ENCODE measurements at regions not wholly inside any gene's neighbourhood (a gene's known extent, or its start where the extent isn't known, plus 50 kb on each side); places are given as distances from the start of the nearest gene placed in this dataset.

- DNase-seq (no peak), ATAC-seq (ENCODE audit: low read depth) (no peak)
- no peak overlapping the region for H3K14ac ChIP-seq (replicated peaks; ENCODE audit: low read depth, low read length)
- H2AFZ ChIP-seq (replicated peaks; ENCODE audit: low read length, poor library complexity) = no peak overlapping the region
- TF ChIP-seq POLR2A (IDR thresholded peaks at IDR 0.05; ENCODE audit: low read depth, low read length) (no peak), FOS (IDR thresholded peaks at IDR 0.05; ENCODE audit: low read depth, low read length) (no peak), BHLHE40 (IDR thresholded peaks at IDR 0.05; ENCODE audit: low read depth, low read length) (no peak), RAD21 (IDR thresholded peaks at IDR 0.05; ENCODE audit: low read length) (no peak), NFE2L2 (IDR thresholded peaks at IDR 0.05; ENCODE audit: low read depth, low read length) (no peak), MAFK (IDR thresholded peaks at IDR 0.05; ENCODE audit: low read depth, low read length) (no peak), CTCF (conservative IDR thresholded peaks at IDR 0.05; ENCODE audit: low read depth, low read length) (no peak), SMC3 (IDR thresholded peaks at IDR 0.05; ENCODE audit: low read depth, low read length) (no peak), MXI1 (IDR thresholded peaks at IDR 0.05; ENCODE audit: borderline replicate concordance, low read depth, low read length) (no peak), RFX5 (IDR thresholded peaks at IDR 0.05; ENCODE audit: low read depth, low read length) (no peak), CHD1 (IDR thresholded peaks at IDR 0.05; ENCODE audit: low read depth, low read length) (no peak), RCOR1 (IDR thresholded peaks at IDR 0.05; ENCODE audit: insufficient replicate concordance, low read length) (no peak), CEBPB (IDR thresholded peaks at IDR 0.05; ENCODE audit: low read depth, low read length) (no peak)
- TF ChIP-seq, protein P1, sequence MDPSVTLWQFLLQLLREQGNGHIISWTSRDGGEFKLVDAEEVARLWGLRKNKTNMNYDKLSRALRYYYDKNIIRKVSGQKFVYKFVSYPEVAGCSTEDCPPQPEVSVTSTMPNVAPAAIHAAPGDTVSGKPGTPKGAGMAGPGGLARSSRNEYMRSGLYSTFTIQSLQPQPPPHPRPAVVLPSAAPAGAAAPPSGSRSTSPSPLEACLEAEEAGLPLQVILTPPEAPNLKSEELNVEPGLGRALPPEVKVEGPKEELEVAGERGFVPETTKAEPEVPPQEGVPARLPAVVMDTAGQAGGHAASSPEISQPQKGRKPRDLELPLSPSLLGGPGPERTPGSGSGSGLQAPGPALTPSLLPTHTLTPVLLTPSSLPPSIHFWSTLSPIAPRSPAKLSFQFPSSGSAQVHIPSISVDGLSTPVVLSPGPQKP (IDR thresholded peaks at IDR 0.05; ENCODE audit: borderline replicate concordance, low read depth, low read length) = no peak
- TF ChIP-seq, protein P2, sequence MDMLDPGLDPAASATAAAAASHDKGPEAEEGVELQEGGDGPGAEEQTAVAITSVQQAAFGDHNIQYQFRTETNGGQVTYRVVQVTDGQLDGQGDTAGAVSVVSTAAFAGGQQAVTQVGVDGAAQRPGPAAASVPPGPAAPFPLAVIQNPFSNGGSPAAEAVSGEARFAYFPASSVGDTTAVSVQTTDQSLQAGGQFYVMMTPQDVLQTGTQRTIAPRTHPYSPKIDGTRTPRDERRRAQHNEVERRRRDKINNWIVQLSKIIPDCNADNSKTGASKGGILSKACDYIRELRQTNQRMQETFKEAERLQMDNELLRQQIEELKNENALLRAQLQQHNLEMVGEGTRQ (IDR thresholded peaks at IDR 0.05; ENCODE audit: low read depth, low read length) = no peak
- in situ Hi-C loops (cut with MboI; ENCODE audit: low sequenced_read_pairs) = no loop called here
- no peak overlapping the region for H3K9ac ChIP-seq (ENCODE audit: low read depth, low read length)
- H3K4me3 ChIP-seq (ENCODE audit: insufficient read depth, low read depth, low read length) = no peak overlapping the region
- H3K4me2 ChIP-seq (ENCODE audit: low read depth, low read length) = no peak overlapping the region
- no peaks in the 10 kb centered on the region for H3K27me3 ChIP-seq (ENCODE audit: control insufficient read depth, insufficient read depth, low read length)
- no peak overlapping the region for H2AK5ac ChIP-seq (ENCODE audit: low read depth, low read length)
- no peak overlapping the region for H3K27ac ChIP-seq (ENCODE audit: insufficient read depth, low read length)
- 50% methylated on average over 1 of the region's 4 CpGs; no CpG with 5 or more reads in 1 of the 2 experiments for WGBS, 2 experiments (ENCODE audit: extremely low coverage in 2 of 2, insufficient read length in 1 of 2)
- H4K8ac ChIP-seq (ENCODE audit: low read depth in 2 of 2, low read length in 2 of 2) = no peak overlapping the region
- CTCF ChIA-PET = interaction anchor here (0.6 kb wide), 1 partner anchor 83 kb away, joined by 3 read pairs; no protein-coding TSS in a partner anchor
- POLR2A ChIA-PET (ENCODE audit: unreplicated experiment) = no interaction called here
- H2AK9ac ChIP-seq (replicated peaks; ENCODE audit: low read depth, low read length, poor library complexity) = no peak overlapping the region
- peaks cover 6% of the 10 kb centered on the region; the same call in 1 of the 2 replicates for H3K9me1 ChIP-seq (ENCODE audit: insufficient read depth, low read length)
- no peak overlapping the region for H2BK120ac ChIP-seq (ENCODE audit: low read depth, low read length)
- no peaks in the 10 kb centered on the region for H3K36me3 ChIP-seq (ENCODE audit: control insufficient read depth, insufficient read depth, low read length)
- BruUV-seq (replicated peaks) = no TSS peak
- H2BK15ac ChIP-seq (ENCODE audit: low read depth, low read length) = peak overlapping the region; percentile 19; the same call in 1 of the 3 replicates
- H3K79me1 ChIP-seq (ENCODE audit: low read depth in 1 of 2, low read length in 2 of 2) = no peaks in the 10 kb centered on the region
- H3K18ac ChIP-seq (ENCODE audit: low read depth, low read length) = no peak overlapping the region; the same call in 1 of the 2 replicates
- no peaks in the 10 kb centered on the region for H3K9me3 ChIP-seq (ENCODE audit: control insufficient read depth, insufficient read depth, low read length)
- peaks cover 6% of the 10 kb centered on the region for H3K4me1 ChIP-seq (ENCODE audit: control insufficient read depth, insufficient read depth, low read length)
- dilution Hi-C loops (cut with HindIII; ENCODE audit: low sequenced_read_pairs, unreplicated experiment) = no loop called here
- H3K4ac ChIP-seq (ENCODE audit: low read depth, low read length) = no peak overlapping the region
- peak overlapping the region; percentile 50; the same call in 1 of the 2 replicates for H4K5ac ChIP-seq (ENCODE audit: low read depth, low read length)
- H3K23ac ChIP-seq (ENCODE audit: low read depth, low read length) = no peak overlapping the region
- H2BK20ac ChIP-seq (ENCODE audit: low read depth, low read length) = peak overlapping the region; percentile 48; the same call in 1 of the 2 replicates
- no peak overlapping the region for H3K56ac ChIP-seq (ENCODE audit: extremely low read depth, insufficient read depth, low read length)
- intact Hi-C loops (cut with micrococcal nuclease) = no loop called here
- H2BK5ac ChIP-seq (ENCODE audit: low read depth, low read length, poor library complexity, severe bottlenecking) = no peak overlapping the region
- H4K91ac ChIP-seq (ENCODE audit: insufficient read depth, low read depth, low read length) = no peak overlapping the region
- H4K20me1 ChIP-seq (ENCODE audit: insufficient read depth, low read length) = no peaks in the 10 kb centered on the region
Measured at GRCh38 chr12:75894965-75895754, 136.4 kb downstream of the PHLDA1 start.
